Astrocyte (in vitro differentiated cells and primary cell): ENCODE measurements at regions not wholly inside any gene's neighbourhood (a gene's known extent, or its start where the extent isn't known, plus 50 kb on each side); places are given as distances from the start of the nearest gene placed in this dataset.
A peak's percentile ranks its signal among the peaks of the same experiment; 100 is the strongest.

Experiments
- DNase-seq: peaks from one replicate; pipeline ENCODE4 v3.0.0-alpha.2; 2010; ENCODE audit warnings: low read depth
- FAIRE-seq: peaks from 2 replicates; lab custom pipeline; 2011; peaks lifted over from hg19 to GRCh38; lab: Jason Lieb, UNC
- H2AFZ ChIP-seq: 2 replicates; pipeline ENCODE4 v1.6.0; 2012; ENCODE audit warnings: low read depth, low read length, inconsistent platforms
- H3K27ac ChIP-seq: 2 replicates; pipeline ENCODE4 v1.5.1; 2011; ENCODE audit warnings: low read depth, low read length, inconsistent platforms
- H3K27me3 ChIP-seq: 2 replicates; pipeline ENCODE4 v1.6.0; 2011; ENCODE audit warnings: low read length, inconsistent platforms; ENCODE audit not compliant: insufficient read depth
- H3K36me3 ChIP-seq: 2 replicates; pipeline ENCODE4 v1.5.1; 2011; ENCODE audit warnings: low read length, inconsistent platforms; ENCODE audit not compliant: insufficient read depth
- H3K4me1 ChIP-seq: 2 replicates; pipeline ENCODE4 v1.5.1; 2011; ENCODE audit warnings: low read length, inconsistent platforms; ENCODE audit not compliant: insufficient read depth
- H3K4me2 ChIP-seq: 2 replicates; pipeline ENCODE4 v1.6.0; 2012; ENCODE audit warnings: low read length, inconsistent platforms
- H3K4me3 ChIP-seq: 2 replicates; pipeline ENCODE4 v1.5.1; 2011; ENCODE audit warnings: low read depth, mild to moderate bottlenecking, low read length, inconsistent platforms; ENCODE audit not compliant: insufficient read depth
- H3K79me2 ChIP-seq: 2 replicates; pipeline ENCODE4 v1.6.0; 2012; ENCODE audit warnings: mild to moderate bottlenecking, low read length, inconsistent platforms; ENCODE audit not compliant: insufficient read depth
- H3K9ac ChIP-seq: 2 replicates; pipeline ENCODE4 v1.6.0; 2012; ENCODE audit warnings: mild to moderate bottlenecking, low read length, inconsistent platforms
- H3K9me3 ChIP-seq: 2 replicates; pipeline ENCODE4 v1.5.1; 2012; ENCODE audit warnings: low read depth, mild to moderate bottlenecking, low read length, inconsistent platforms; ENCODE audit not compliant: insufficient read depth
- H4K20me1 ChIP-seq: 2 replicates; pipeline ENCODE4 v1.6.0; 2012; ENCODE audit warnings: low read length, inconsistent platforms; ENCODE audit not compliant: insufficient read depth
- H3K27ac Mint-ChIP-seq: one replicate; pipeline ENCODE4 v1.8.0; 2021; ENCODE audit warnings: mild to moderate bottlenecking, mixed read lengths; ENCODE audit not compliant: unreplicated experiment
- H3K27me3 Mint-ChIP-seq: one replicate; pipeline ENCODE4 v1.8.0; 2021; ENCODE audit warnings: low read depth, mixed read lengths; ENCODE audit not compliant: unreplicated experiment
- H3K36me3 Mint-ChIP-seq: one replicate; pipeline ENCODE4 v1.8.0; 2021; ENCODE audit warnings: low read depth, mixed read lengths; ENCODE audit not compliant: unreplicated experiment
- H3K4me1 Mint-ChIP-seq: one replicate; pipeline ENCODE4 v1.8.0; 2021; ENCODE audit warnings: low read depth, mixed read lengths; ENCODE audit not compliant: unreplicated experiment
- H3K4me3 Mint-ChIP-seq: one replicate; pipeline ENCODE4 v1.8.0; 2021; ENCODE audit warnings: mild to moderate bottlenecking, moderate library complexity, mixed read lengths; ENCODE audit not compliant: unreplicated experiment
- H3K9me3 Mint-ChIP-seq: one replicate; pipeline ENCODE4 v1.8.0; 2021; ENCODE audit warnings: mild to moderate bottlenecking, mixed read lengths; ENCODE audit not compliant: unreplicated experiment
- EZH2 ChIP-seq: IDR thresholded peaks from 2 replicates; pipeline ENCODE4 v1.6.1; 2012; ENCODE audit warnings: mild to moderate bottlenecking, low read length, inconsistent platforms; ENCODE audit not compliant: insufficient read depth
- TF ChIP-seq, protein P1 (sequence below): IDR thresholded peaks from 2 replicates; pipeline ENCODE4 v1.5.1; 2011; ENCODE audit warnings: low read depth, mild to moderate bottlenecking, inconsistent platforms, low read length, moderate library complexity; ENCODE audit not compliant: insufficient read depth

DNA sequence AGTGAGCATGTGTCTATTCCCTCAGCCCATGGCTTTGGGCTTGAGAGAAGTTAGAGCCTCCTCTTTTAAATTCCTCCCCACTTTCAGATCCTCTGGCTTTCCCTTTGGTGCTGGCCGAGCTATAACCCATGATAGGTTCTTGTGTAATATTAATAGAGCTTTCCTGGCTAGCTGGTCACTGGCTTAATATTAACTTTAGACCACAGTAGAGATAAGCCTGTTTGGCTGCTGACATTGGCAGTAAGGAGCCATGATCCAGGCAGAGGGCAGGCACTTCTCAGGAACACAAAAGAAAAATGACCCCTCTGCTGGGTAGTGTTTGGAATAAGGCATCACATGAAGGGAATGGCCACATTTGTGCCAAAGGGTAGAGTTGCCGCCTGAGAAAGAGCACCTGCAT, 65.4 kb upstream of the UMPS start:
- FAIRE-seq (no peak), DNase-seq (peak; percentile 23)
- Histone ChIP-seq H3K4me2 (no peak overlapping the region), H4K20me1 (no peaks in the 10 kb centered on the region), H3K79me2 (no peaks in the 10 kb centered on the region), H3K27me3 (no peaks in the 10 kb centered on the region), H3K27ac (no peak overlapping the region), H3K4me1 (peaks cover 4% of the 10 kb centered on the region), H3K4me3 (no peak overlapping the region), H2AFZ (no peak overlapping the region), H3K9me3 (no peaks in the 10 kb centered on the region), H3K9ac (no peak overlapping the region), H3K36me3 (no peaks in the 10 kb centered on the region)
- Mint-ChIP-seq H3K4me1 (peaks cover 11% of the 10 kb centered on the region), H3K27me3 (no peaks in the 10 kb centered on the region), H3K27ac (no peak overlapping the region), H3K9me3 (no peaks in the 10 kb centered on the region), H3K36me3 (peaks cover 5% of the 10 kb centered on the region), H3K4me3 (no peak overlapping the region)
- TF ChIP-seq, protein P1, sequence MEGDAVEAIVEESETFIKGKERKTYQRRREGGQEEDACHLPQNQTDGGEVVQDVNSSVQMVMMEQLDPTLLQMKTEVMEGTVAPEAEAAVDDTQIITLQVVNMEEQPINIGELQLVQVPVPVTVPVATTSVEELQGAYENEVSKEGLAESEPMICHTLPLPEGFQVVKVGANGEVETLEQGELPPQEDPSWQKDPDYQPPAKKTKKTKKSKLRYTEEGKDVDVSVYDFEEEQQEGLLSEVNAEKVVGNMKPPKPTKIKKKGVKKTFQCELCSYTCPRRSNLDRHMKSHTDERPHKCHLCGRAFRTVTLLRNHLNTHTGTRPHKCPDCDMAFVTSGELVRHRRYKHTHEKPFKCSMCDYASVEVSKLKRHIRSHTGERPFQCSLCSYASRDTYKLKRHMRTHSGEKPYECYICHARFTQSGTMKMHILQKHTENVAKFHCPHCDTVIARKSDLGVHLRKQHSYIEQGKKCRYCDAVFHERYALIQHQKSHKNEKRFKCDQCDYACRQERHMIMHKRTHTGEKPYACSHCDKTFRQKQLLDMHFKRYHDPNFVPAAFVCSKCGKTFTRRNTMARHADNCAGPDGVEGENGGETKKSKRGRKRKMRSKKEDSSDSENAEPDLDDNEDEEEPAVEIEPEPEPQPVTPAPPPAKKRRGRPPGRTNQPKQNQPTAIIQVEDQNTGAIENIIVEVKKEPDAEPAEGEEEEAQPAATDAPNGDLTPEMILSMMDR: no peak
- TF ChIP-seq EZH2: no peak

DNA sequence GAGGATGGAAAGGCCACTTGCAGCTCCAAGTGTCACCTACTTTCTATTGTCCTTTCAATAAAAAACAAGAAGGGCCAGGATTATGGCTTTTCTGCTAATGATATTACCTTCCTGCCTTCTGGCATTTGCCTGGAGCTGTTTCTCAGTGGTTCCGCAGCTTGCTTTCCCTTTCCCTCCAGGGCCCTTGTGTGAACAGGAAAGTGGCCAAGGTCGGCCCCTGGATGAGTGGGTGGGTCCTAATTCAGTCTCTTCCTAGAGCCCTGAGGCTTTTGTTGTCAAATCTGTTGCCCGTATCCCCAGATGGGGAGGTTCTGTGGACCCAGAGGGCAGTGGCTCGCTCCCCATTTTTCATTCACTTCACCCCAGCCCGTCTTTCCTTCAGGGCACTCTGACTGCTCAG, 64.2 kb upstream of the UMPS start:
- H3K36me3 Mint-ChIP-seq: peaks cover 5% of the 10 kb centered on the region

DNA sequence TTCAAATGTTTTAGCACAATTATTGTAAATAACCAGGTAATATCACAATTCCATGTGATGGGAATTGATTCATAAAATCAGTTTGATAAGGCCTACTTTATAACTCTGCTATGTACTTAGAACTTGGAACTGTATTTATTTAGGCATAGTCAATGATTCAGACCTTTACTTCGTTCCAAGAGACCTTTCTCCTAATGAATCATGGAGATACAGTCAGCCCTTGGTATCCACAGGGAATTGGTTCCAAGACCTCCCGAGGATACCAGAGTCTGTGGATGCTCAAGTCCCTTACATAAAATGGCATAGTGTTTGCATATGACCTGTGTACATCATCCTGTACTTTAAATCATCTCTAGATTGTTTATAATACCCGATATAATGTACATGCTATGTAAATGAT, 60.8 kb upstream of the UMPS start:
- Histone ChIP-seq H4K20me1 (no peaks in the 10 kb centered on the region), H3K4me3 (no peak overlapping the region), H3K4me2 (no peak overlapping the region), H2AFZ (no peak overlapping the region), H3K27me3 (no peaks in the 10 kb centered on the region), H3K79me2 (no peaks in the 10 kb centered on the region), H3K9ac (no peak overlapping the region), H3K4me1 (peaks cover 4% of the 10 kb centered on the region), H3K27ac (no peak overlapping the region), H3K36me3 (no peaks in the 10 kb centered on the region), H3K9me3 (no peaks in the 10 kb centered on the region)
- Mint-ChIP-seq H3K4me1 (no peaks in the 10 kb centered on the region), H3K27me3 (no peaks in the 10 kb centered on the region), H3K27ac (no peak overlapping the region), H3K9me3 (no peaks in the 10 kb centered on the region), H3K36me3 (peaks cover 13% of the 10 kb centered on the region), H3K4me3 (no peak overlapping the region)
- DNase-seq: peak; percentile 82
- FAIRE-seq: peak; percentile 87
- TF ChIP-seq EZH2: no peak
- TF ChIP-seq, protein P1: no peak

More for the DNA sequence above, 64.2 kb upstream of the UMPS start:
- DNase-seq (no peak), FAIRE-seq (no peak)
- Histone ChIP-seq H4K20me1 (no peaks in the 10 kb centered on the region), H3K9me3 (no peaks in the 10 kb centered on the region), H3K36me3 (no peaks in the 10 kb centered on the region), H3K4me1 (peaks cover 4% of the 10 kb centered on the region), H3K27ac (no peak overlapping the region), H3K79me2 (no peaks in the 10 kb centered on the region), H2AFZ (no peak overlapping the region), H3K27me3 (no peaks in the 10 kb centered on the region), H3K4me2 (no peak overlapping the region), H3K9ac (no peak overlapping the region), H3K4me3 (no peak overlapping the region)
- Mint-ChIP-seq H3K27me3 (no peaks in the 10 kb centered on the region), H3K9me3 (no peaks in the 10 kb centered on the region), H3K4me1 (peaks cover 11% of the 10 kb centered on the region), H3K27ac (no peak overlapping the region), H3K4me3 (no peak overlapping the region)
- TF ChIP-seq, protein P1: no peak
- TF ChIP-seq EZH2: no peak
